Tibial artery (tissue), 4 donors: ENCODE measurements at regions not wholly inside any gene's neighbourhood (a gene's known extent, or its start where the extent isn't known, plus 50 kb on each side); places are given as distances from the start of the nearest gene placed in this dataset.
A peak's percentile ranks its signal among the peaks of the same experiment; 100 is the strongest.

ENCODE experiments used
- DNase-seq, 2 donors: peaks; one replicate each; pipeline ENCODE4 v3.0.0-alpha.2; 2019
- H3K27ac ChIP-seq, 2 donors: fragments of 200-600 bp; sonication (generic) in 1 of 2; 1 replicate in 1 of 2; 2 replicates in 1 of 2; pipeline ENCODE4 v1.5.1; 2018 to 2019; ENCODE audit warnings: mild to moderate bottlenecking in 1 of 2
- H3K27me3 ChIP-seq, 2 donors: fragments of 200-600 bp; sonication (generic) in 1 of 2; one replicate each; pipeline versions ENCODE4 v1.5.1 to v1.6.0; 2016 to 2019
- H3K36me3 ChIP-seq, 3 donors: fragments of 200-600 bp; sonication (generic) in 2 of 3; one replicate each; pipeline ENCODE4 v1.5.1; 2016 to 2019; ENCODE audit warnings: mild to moderate bottlenecking in 2 of 3
- H3K4me1 ChIP-seq, 4 donors: fragments of 200-600 bp; sonication (generic) in 2 of 4; 1 replicate in 3 of 4; 2 replicates in 1 of 4; pipeline ENCODE4 v1.5.1; 2016 to 2019
- H3K4me3 ChIP-seq, 2 donors: fragments of 200-600 bp; sonication (generic) in 1 of 2; 1 replicate in 1 of 2; 2 replicates in 1 of 2; pipeline ENCODE4 v1.5.1; 2018 to 2019; ENCODE audit warnings: mild to moderate bottlenecking in 2 of 2
- H3K9me3 ChIP-seq, 3 donors: fragments of 200-600 bp; sonication (generic) in 1 of 3; one replicate each; pipeline ENCODE4 v1.5.1; 2016 to 2019
- CTCF ChIP-seq, 2 experiments: fragments of 200-600 bp in 1 of 2; fragments of 450-650 bp in 1 of 2; IDR thresholded peaks; one replicate each; pipeline ENCODE4 v1.5.1; 2017 to 2019; ENCODE audit warnings: antibody characterized with exemption in 2 of 2, mild to moderate bottlenecking in 1 of 2, moderate library complexity in 1 of 2
- intact Hi-C: fragments of 100-400 bp; cut with DNase I; formaldehyde crosslinking; loops from one replicate; pipeline ENCODE4 v1.15.0; 2023; ENCODE audit warnings: low total_unique reads

- no peak for TF ChIP-seq CTCF (IDR thresholded peaks at IDR 0.05)
- no peaks in the 10 kb centered on the region for H3K9me3 ChIP-seq
Observed at GRCh38 chr4:138678985-138679746, 336.4 kb upstream of the NOCT start.

GRCh38 chr4:138677748-138678147, 337.8 kb upstream of the NOCT start:
- TF ChIP-seq CTCF (IDR thresholded peaks at IDR 0.05), result no peak

More at GRCh38 chr4:138678985-138679746, 336.4 kb upstream of the NOCT start:
- Histone ChIP-seq H3K27me3 (no peaks in the 10 kb centered on the region), H3K27ac (no peak overlapping the region), H3K36me3 (no peaks in the 10 kb centered on the region), H3K4me1 (peaks cover 0 to 27% (median 9%) of the 10 kb centered on the region in 4 donors), H3K4me3 (no peak overlapping the region)
- DNase-seq, result no peak
- intact Hi-C loops, result loop anchor here (10.0 kb wide), 1 partner anchor 1554 kb away; no protein-coding TSS in a partner anchor

GRCh38 chr4:138677212-138677611, 338.4 kb upstream of the NOCT start:
- peaks cover 0 to 43% (median 19%) of the 10 kb centered on the region in 4 donors for H3K4me1 ChIP-seq
- no peak overlapping the region for H3K27ac ChIP-seq
- no peak overlapping the region for H3K4me3 ChIP-seq
- no peaks in the 10 kb centered on the region for H3K9me3 ChIP-seq
- no peak for DNase-seq
- H3K27me3 ChIP-seq, result no peaks in the 10 kb centered on the region
- TF ChIP-seq CTCF (IDR thresholded peaks at IDR 0.05), result no peak
- H3K36me3 ChIP-seq, result no peaks in the 10 kb centered on the region
- intact Hi-C loops, result loop anchor here (10.0 kb wide), 1 partner anchor 1552 kb away; no protein-coding TSS in a partner anchor

More at GRCh38 chr4:138677748-138678147, 337.8 kb upstream of the NOCT start:
- intact Hi-C loops, result loop anchor here (10.0 kb wide), 1 partner anchor 1553 kb away; no protein-coding TSS in a partner anchor
- Histone ChIP-seq H3K27ac (no peak overlapping the region), H3K27me3 (no peaks in the 10 kb centered on the region), H3K9me3 (no peaks in the 10 kb centered on the region), H3K4me1 (peaks cover 0 to 41% (median 16%) of the 10 kb centered on the region in 4 donors), H3K36me3 (no peaks in the 10 kb centered on the region), H3K4me3 (no peak overlapping the region)
- no peak for DNase-seq

GRCh38 chr4:138675685-138676084, 339.9 kb upstream of the NOCT start:
- DNase-seq, result no peak
- H3K4me3 ChIP-seq, result no peak overlapping the region
- H3K27ac ChIP-seq, result no peak overlapping the region
- peaks cover 0 to 47% (median 17%) of the 10 kb centered on the region in 4 donors for H3K4me1 ChIP-seq
- TF ChIP-seq CTCF (IDR thresholded peaks at IDR 0.05), result no peak
- no peaks in the 10 kb centered on the region for H3K36me3 ChIP-seq
- H3K27me3 ChIP-seq, result no peaks in the 10 kb centered on the region
- no peaks in the 10 kb centered on the region for H3K9me3 ChIP-seq
- intact Hi-C loops, result loop anchor here (10.0 kb wide), 1 partner anchor 1551 kb away; no protein-coding TSS in a partner anchor

GRCh38 chr4:138674209-138674608, 341.4 kb upstream of the NOCT start:
- Histone ChIP-seq H3K27ac (peak overlapping the region in 1 of 2 donors; percentile 56), H3K9me3 (no peaks in the 10 kb centered on the region), H3K36me3 (no peaks in the 10 kb centered on the region), H3K27me3 (no peaks in the 10 kb centered on the region), H3K4me1 (peaks cover 0 to 48% (median 17%) of the 10 kb centered on the region in 4 donors), H3K4me3 (no peak overlapping the region)
- intact Hi-C loops, result loop anchor here (10.0 kb wide), 1 partner anchor 1549 kb away; no protein-coding TSS in a partner anchor
- no peak for TF ChIP-seq CTCF (IDR thresholded peaks at IDR 0.05)
- DNase-seq, result no peak
